MM.1S (cell line): ENCODE measurements at regions not wholly inside any gene's neighbourhood (a gene's known extent, or its start where the extent isn't known, plus 50 kb on each side); places are given as distances from the start of the nearest gene placed in this dataset.

Experiments used
- CTCF ChIP-seq: fragments of 300-600 bp; sonication (generic); IDR thresholded peaks from 2 replicates; pipeline ENCODE4 v1.5.1; 2016; ENCODE audit warnings: antibody characterized with exemption, low read length, mixed read lengths
- EZH2 ChIP-seq: fragments of 300-600 bp; sonication (generic); optimal IDR thresholded peaks from 2 replicates; pipeline ENCODE3; 2017; ENCODE audit warnings: low read depth, mild to moderate bottlenecking, antibody characterized with exemption, low read length, mixed read lengths

- no peak for TF ChIP-seq EZH2
- no peak for TF ChIP-seq CTCF
Measured at GRCh38 chr10:60463746-60464145, 74.1 kb upstream of the ANK3 start.
